ENCODE measurements at regions not wholly inside any gene's neighbourhood (a gene's known extent, or its start where the extent isn't known, plus 50 kb on each side); places are given as distances from the start of the nearest gene placed in this dataset.

DNA sequence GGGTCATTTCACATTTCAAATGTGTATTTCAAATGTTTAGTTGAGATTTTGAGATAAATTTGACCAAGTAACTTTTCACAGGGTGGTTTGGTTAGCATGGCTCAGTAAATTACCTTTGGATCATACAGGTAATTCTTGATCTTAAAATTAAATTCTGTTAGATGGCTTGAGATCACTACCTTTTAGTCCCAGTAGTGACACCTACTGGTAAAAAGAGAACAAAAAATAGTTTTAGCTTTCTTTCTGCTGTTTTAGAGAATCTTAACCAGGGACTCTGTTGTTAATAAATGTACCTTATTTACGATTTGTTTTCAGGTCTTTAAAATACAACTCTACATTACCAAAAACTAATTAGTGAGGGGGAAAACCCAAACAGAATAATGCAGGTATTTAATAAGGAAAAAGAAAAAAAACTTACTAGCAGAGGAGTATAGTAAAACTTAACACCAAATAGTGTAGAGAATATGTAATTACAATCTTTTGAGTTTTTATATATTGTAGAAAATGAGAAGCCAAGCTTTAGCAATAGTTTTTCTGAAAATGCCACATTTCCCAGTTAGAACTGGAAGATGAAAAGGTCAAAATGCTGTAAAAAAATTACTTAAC, 620.3 kb upstream of the AGTR1 start:
- TF ChIP-seq, protein P1, sequence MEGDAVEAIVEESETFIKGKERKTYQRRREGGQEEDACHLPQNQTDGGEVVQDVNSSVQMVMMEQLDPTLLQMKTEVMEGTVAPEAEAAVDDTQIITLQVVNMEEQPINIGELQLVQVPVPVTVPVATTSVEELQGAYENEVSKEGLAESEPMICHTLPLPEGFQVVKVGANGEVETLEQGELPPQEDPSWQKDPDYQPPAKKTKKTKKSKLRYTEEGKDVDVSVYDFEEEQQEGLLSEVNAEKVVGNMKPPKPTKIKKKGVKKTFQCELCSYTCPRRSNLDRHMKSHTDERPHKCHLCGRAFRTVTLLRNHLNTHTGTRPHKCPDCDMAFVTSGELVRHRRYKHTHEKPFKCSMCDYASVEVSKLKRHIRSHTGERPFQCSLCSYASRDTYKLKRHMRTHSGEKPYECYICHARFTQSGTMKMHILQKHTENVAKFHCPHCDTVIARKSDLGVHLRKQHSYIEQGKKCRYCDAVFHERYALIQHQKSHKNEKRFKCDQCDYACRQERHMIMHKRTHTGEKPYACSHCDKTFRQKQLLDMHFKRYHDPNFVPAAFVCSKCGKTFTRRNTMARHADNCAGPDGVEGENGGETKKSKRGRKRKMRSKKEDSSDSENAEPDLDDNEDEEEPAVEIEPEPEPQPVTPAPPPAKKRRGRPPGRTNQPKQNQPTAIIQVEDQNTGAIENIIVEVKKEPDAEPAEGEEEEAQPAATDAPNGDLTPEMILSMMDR (IDR thresholded peaks at IDR 0.05; ENCODE audit: unreplicated experiment), result peak; percentile 29
- ChIA-PET POLR2A (no interaction called here), CTCF (interaction anchor here (0.7 to 1.2 kb wide), 5 partner anchors 10 to 883 kb away, joined by 3 to 8 read pairs (median 3); no protein-coding TSS in a partner anchor)
- Mint-ChIP-seq H3K36me3 (ENCODE audit: insufficient read depth, unreplicated experiment) (no peaks in the 10 kb centered on the region), H3K27ac (ENCODE audit: low read depth, unreplicated experiment) (no peak overlapping the region), H3K27me3 (ENCODE audit: insufficient read depth, unreplicated experiment) (peaks cover 32% of the 10 kb centered on the region), H3K4me1 (ENCODE audit: insufficient read depth, unreplicated experiment) (no peaks in the 10 kb centered on the region), H3K9me3 (ENCODE audit: unreplicated experiment) (no peaks in the 10 kb centered on the region), H3K4me3 (ENCODE audit: unreplicated experiment) (no peak overlapping the region)
- intact Hi-C loops (cut with micrococcal nuclease), result loop anchor here (5.0 to 10.0 kb wide), 4 partner anchors 290 to 1260 kb away; no protein-coding TSS in a partner anchor
- peak; percentile 30 for DNase-seq (ENCODE audit: unreplicated experiment)
- BruUV-seq (replicated peaks), result no TSS peak

DNA sequence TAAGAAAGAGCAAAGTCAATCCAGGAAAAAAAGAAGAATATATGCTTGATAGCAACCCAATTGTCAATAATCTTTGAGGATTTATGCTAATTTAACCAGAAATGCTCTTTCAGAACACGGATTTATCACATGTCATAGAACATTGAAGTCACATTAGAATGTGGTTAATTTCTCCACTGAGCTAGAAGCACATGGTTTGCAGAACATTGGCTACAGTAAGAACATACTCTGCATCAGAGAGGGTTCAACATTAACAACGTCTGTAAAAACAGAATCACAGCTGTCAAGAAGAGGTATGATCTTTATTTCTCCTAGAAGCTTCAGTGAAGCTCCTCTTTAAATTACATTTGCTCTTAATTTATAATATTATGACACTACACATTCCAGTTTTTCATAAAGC, 619.7 kb upstream of the AGTR1 start:
- POLR2A ChIA-PET, result no interaction called here
- no peak overlapping the region for H3K4me3 Mint-ChIP-seq (ENCODE audit: unreplicated experiment)
- no TSS peak for BruUV-seq (replicated peaks)
- intact Hi-C loops (cut with micrococcal nuclease), result loop anchor here (5.0 to 10.0 kb wide), 4 partner anchors 289 to 1261 kb away; no protein-coding TSS in a partner anchor
- CTCF ChIA-PET, result interaction anchor here (0.8 to 1.0 kb wide), 2 partner anchors 10 to 1941 kb away, joined by 3 to 4 read pairs; no protein-coding TSS in a partner anchor
- H3K27me3 Mint-ChIP-seq (ENCODE audit: insufficient read depth, unreplicated experiment), result peaks cover 38% of the 10 kb centered on the region
- TF ChIP-seq, protein P1 (IDR thresholded peaks at IDR 0.05; ENCODE audit: unreplicated experiment), result no peak
- no peak overlapping the region for H3K27ac Mint-ChIP-seq (ENCODE audit: low read depth, unreplicated experiment)
- no peaks in the 10 kb centered on the region for H3K4me1 Mint-ChIP-seq (ENCODE audit: insufficient read depth, unreplicated experiment)
- H3K36me3 Mint-ChIP-seq (ENCODE audit: insufficient read depth, unreplicated experiment), result no peaks in the 10 kb centered on the region
- no peak for DNase-seq (ENCODE audit: unreplicated experiment)
- H3K9me3 Mint-ChIP-seq (ENCODE audit: unreplicated experiment), result no peaks in the 10 kb centered on the region

DNA sequence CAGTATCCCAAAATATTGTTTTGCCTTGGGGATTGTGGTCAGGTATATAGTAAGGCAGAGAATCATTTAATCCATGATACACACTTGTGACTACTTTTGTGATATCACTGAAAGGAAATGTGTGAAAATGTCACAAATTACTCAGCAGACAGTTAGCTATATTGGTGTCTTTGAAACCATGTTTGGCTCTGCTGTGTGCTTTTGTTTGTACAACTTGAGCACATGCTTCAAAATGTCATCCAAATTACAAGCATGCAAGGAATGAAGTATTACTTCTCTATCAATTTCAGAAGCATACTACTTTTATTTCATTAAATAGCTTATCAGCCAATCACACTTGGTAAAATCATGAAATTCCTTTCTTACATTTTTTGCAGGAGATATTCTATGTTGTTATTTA, 619.0 kb upstream of the AGTR1 start:
- intact Hi-C loops (cut with micrococcal nuclease), result loop anchor here (5.0 to 10.0 kb wide), 4 partner anchors 289 to 1261 kb away; no protein-coding TSS in a partner anchor
- no peak overlapping the region for H3K4me3 Mint-ChIP-seq (ENCODE audit: unreplicated experiment)
- ChIA-PET CTCF (interaction anchor here (0.8 to 0.9 kb wide), 2 partner anchors 240 to 1941 kb away, joined by 3 to 4 read pairs; no protein-coding TSS in a partner anchor), POLR2A (no interaction called here)
- no TSS peak for BruUV-seq (replicated peaks)
- no peak for DNase-seq (ENCODE audit: unreplicated experiment)
- H3K27ac Mint-ChIP-seq (ENCODE audit: low read depth, unreplicated experiment), result no peak overlapping the region
- TF ChIP-seq, protein P1 (IDR thresholded peaks at IDR 0.05; ENCODE audit: unreplicated experiment), result no peak
- no peaks in the 10 kb centered on the region for H3K4me1 Mint-ChIP-seq (ENCODE audit: insufficient read depth, unreplicated experiment)
- no peaks in the 10 kb centered on the region for H3K9me3 Mint-ChIP-seq (ENCODE audit: unreplicated experiment)
- H3K27me3 Mint-ChIP-seq (ENCODE audit: insufficient read depth, unreplicated experiment), result peaks cover 45% of the 10 kb centered on the region
- H3K36me3 Mint-ChIP-seq (ENCODE audit: insufficient read depth, unreplicated experiment), result no peaks in the 10 kb centered on the region

DNA sequence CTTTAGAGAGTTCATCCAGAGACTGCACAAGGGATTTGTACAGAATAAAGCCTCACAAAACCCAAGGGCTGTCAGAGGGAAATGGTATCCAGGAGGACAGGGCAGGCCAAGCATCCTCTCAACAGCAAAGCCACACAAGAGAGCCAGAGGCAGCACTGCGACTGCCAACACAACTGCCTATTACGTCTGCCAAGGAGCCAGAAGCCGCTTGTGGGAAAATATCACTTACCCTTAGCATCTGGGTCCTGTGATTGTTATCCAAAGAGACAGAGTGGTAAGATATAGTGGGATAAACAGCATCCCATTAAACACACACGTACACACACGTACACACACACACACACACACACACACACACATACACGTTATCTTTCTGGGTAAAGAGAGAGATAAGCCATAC, 618.3 kb upstream of the AGTR1 start:
- no TSS peak for BruUV-seq (replicated peaks)

More for the DNA sequence above, 618.3 kb upstream of the AGTR1 start:
- intact Hi-C loops (cut with micrococcal nuclease), result loop anchor here (5.0 to 10.0 kb wide), 4 partner anchors 288 to 1262 kb away; no protein-coding TSS in a partner anchor
- peaks cover 52% of the 10 kb centered on the region for H3K27me3 Mint-ChIP-seq (ENCODE audit: insufficient read depth, unreplicated experiment)
- H3K4me1 Mint-ChIP-seq (ENCODE audit: insufficient read depth, unreplicated experiment), result no peaks in the 10 kb centered on the region
- ChIA-PET POLR2A (no interaction called here), CTCF (interaction anchor here (0.7 to 0.9 kb wide), 2 partner anchors 238 to 241 kb away, joined by 3 read pairs; no protein-coding TSS in a partner anchor)
- no peaks in the 10 kb centered on the region for H3K9me3 Mint-ChIP-seq (ENCODE audit: unreplicated experiment)
- no peak overlapping the region for H3K4me3 Mint-ChIP-seq (ENCODE audit: unreplicated experiment)
- H3K36me3 Mint-ChIP-seq (ENCODE audit: insufficient read depth, unreplicated experiment), result no peaks in the 10 kb centered on the region
- TF ChIP-seq, protein P1 (IDR thresholded peaks at IDR 0.05; ENCODE audit: unreplicated experiment), result no peak
- H3K27ac Mint-ChIP-seq (ENCODE audit: low read depth, unreplicated experiment), result no peak overlapping the region
- DNase-seq (ENCODE audit: unreplicated experiment), result no peak
